Endothelial cell of umbilical vein (primary cell): ENCODE measurements at regions not wholly inside any gene's neighbourhood (a gene's known extent, or its start where the extent isn't known, plus 50 kb on each side); places are given as distances from the start of the nearest gene placed in this dataset.

Experiments
- EZH2 ChIP-seq: IDR thresholded peaks from 2 replicates; pipeline ENCODE4 v1.6.1; 2012; ENCODE audit warnings: borderline replicate concordance, low read depth, mild to moderate bottlenecking, moderate library complexity, low read length, inconsistent platforms; ENCODE audit not compliant: severe bottlenecking
- FOS ChIP-seq: IDR thresholded peaks from 2 replicates; pipeline ENCODE4 v1.6.1; 2011; ENCODE audit warnings: mild to moderate bottlenecking, low read length, moderate library complexity, borderline replicate concordance; ENCODE audit not compliant: insufficient read depth
- GATA2 ChIP-seq: IDR thresholded peaks from 2 replicates; pipeline ENCODE4 v1.7.0; 2011; ENCODE audit warnings: low read depth, mild to moderate bottlenecking, moderate library complexity, mixed read lengths, low read length; ENCODE audit not compliant: insufficient read length, insufficient read depth
- JUN ChIP-seq: IDR thresholded peaks from 2 replicates; pipeline ENCODE4 v1.6.1; 2011; ENCODE audit warnings: borderline replicate concordance, low read depth; ENCODE audit not compliant: insufficient read length, insufficient read depth
- POLR2A ChIP-seq: IDR thresholded peaks from 2 replicates; pipeline ENCODE4 v1.6.1; 2012; ENCODE audit warnings: low read depth, mild to moderate bottlenecking, control low read depth, low read length
- POLR2AphosphoS5 ChIP-seq: IDR thresholded peaks from 2 replicates; pipeline ENCODE4 v1.6.1; 2012; ENCODE audit warnings: low read depth, mild to moderate bottlenecking, control low read depth, low read length, moderate library complexity; ENCODE audit not compliant: insufficient read depth
- TF ChIP-seq, protein P1 (sequence below), 2 donors: IDR thresholded peaks; 1 replicate in 1 of 2; 2 replicates in 1 of 2; pipeline ENCODE4 v1.5.1; 2011; ENCODE audit warnings: low read length in 2 of 2, mild to moderate bottlenecking in 2 of 2, moderate library complexity in 2 of 2, control low read depth in 1 of 2, inconsistent platforms in 1 of 2, low read depth in 1 of 2; ENCODE audit not compliant: insufficient read depth in 1 of 2; ENCODE audit errors: extremely low read depth in 1 of 2
- TF ChIP-seq, protein P2 (sequence below): IDR thresholded peaks from 2 replicates; pipeline ENCODE4 v1.6.1; 2011; ENCODE audit not compliant: insufficient read depth, insufficient read length

DNA sequence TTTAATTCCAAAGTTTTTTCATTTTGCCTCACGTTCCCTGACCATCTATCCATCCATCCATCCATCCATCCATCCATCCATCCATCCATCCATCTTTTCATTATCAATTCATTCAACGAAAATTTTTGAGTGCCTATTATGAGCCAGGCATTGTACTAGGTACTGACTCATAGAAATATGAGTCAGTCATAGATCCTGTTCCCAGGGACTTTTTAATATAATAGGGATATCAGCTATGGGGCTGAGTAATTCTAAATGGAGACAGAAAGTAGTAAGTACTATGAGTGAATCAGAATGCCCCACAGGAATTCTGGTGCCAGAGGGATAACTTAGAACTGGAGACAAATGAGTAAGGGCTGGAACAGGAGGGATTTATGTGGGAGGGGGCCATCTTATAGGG, 49.8 kb upstream of the GNG12 start:
- TF ChIP-seq FOS (peak; percentile 98), EZH2 (no peak), JUN (peak; percentile 91), POLR2A (no peak), POLR2AphosphoS5 (no peak), GATA2 (no peak)
- TF ChIP-seq, protein P1, sequence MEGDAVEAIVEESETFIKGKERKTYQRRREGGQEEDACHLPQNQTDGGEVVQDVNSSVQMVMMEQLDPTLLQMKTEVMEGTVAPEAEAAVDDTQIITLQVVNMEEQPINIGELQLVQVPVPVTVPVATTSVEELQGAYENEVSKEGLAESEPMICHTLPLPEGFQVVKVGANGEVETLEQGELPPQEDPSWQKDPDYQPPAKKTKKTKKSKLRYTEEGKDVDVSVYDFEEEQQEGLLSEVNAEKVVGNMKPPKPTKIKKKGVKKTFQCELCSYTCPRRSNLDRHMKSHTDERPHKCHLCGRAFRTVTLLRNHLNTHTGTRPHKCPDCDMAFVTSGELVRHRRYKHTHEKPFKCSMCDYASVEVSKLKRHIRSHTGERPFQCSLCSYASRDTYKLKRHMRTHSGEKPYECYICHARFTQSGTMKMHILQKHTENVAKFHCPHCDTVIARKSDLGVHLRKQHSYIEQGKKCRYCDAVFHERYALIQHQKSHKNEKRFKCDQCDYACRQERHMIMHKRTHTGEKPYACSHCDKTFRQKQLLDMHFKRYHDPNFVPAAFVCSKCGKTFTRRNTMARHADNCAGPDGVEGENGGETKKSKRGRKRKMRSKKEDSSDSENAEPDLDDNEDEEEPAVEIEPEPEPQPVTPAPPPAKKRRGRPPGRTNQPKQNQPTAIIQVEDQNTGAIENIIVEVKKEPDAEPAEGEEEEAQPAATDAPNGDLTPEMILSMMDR (IDR thresholded peaks at IDR 0.05; ENCODE audit: extremely low read depth in 1 of 2, insufficient read depth in 1 of 2, low read depth in 1 of 2, low read length in 2 of 2), result no peak
- TF ChIP-seq, protein P2, sequence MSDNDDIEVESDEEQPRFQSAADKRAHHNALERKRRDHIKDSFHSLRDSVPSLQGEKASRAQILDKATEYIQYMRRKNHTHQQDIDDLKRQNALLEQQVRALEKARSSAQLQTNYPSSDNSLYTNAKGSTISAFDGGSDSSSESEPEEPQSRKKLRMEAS, result no peak
